ENCODE measurements at regions not wholly inside any gene's neighbourhood (a gene's known extent, or its start where the extent isn't known, plus 50 kb on each side); places are given as distances from the start of the nearest gene placed in this dataset.

GRCh38 chr6:78551361-78551760 lies 316.0 kb upstream of the IRAK1BP1 start:
- Histone ChIP-seq H3K27me3 (ENCODE audit: low read length) (no peaks in the 10 kb centered on the region), H3K27ac (ENCODE audit: low read depth, low read length) (no peak overlapping the region), H2AFZ (ENCODE audit: low read depth, low read length, severe bottlenecking) (no peak overlapping the region), H3F3A (ENCODE audit: insufficient read depth) (no peaks in the 10 kb centered on the region), H3K9me3 (ENCODE audit: insufficient read depth, low read length) (peaks cover 11% of the 10 kb centered on the region; the same call in 1 of the 2 replicates), H3K9me2 (replicated peaks; ENCODE audit: insufficient read depth, low read length) (no peaks in the 10 kb centered on the region), H4K20me1 (ENCODE audit: low read depth, low read length) (no peaks in the 10 kb centered on the region), H3K4me3 (ENCODE audit: insufficient read depth, low read length, poor library complexity, severe bottlenecking) (no peak overlapping the region), H3K4me2 (ENCODE audit: low read depth, low read length, poor library complexity, severe bottlenecking) (no peak overlapping the region), H3K79me2 (ENCODE audit: insufficient read depth, low read length) (no peaks in the 10 kb centered on the region), H3K9ac (ENCODE audit: low read length) (no peak overlapping the region), H3K36me3 (ENCODE audit: low read length) (no peaks in the 10 kb centered on the region)
- TF ChIP-seq EZH2phosphoT487 (conservative IDR thresholded peaks at IDR 0.05; ENCODE audit: low read length) (no peak), CTCF (IDR thresholded peaks at IDR 0.05; ENCODE audit: insufficient read depth, low read length, poor library complexity, severe bottlenecking) (no peak)

- no peaks in the 10 kb centered on the region for H3K36me3 ChIP-seq (ENCODE audit: low read length)
- no peak overlapping the region for H2AFZ ChIP-seq (ENCODE audit: low read depth, low read length, severe bottlenecking)
These were observed 314.9 kb upstream of the IRAK1BP1 start for GRCh38 chr6:78552435-78552834.

GRCh38 chr6:78554341-78554740 lies 313.0 kb upstream of the IRAK1BP1 start:
- Histone ChIP-seq H3K9me3 (ENCODE audit: insufficient read depth, low read length) (peaks cover 11% of the 10 kb centered on the region; the same call in 1 of the 2 replicates), H2AFZ (ENCODE audit: low read depth, low read length, severe bottlenecking) (no peak overlapping the region), H3K9ac (ENCODE audit: low read length) (no peak overlapping the region), H3K79me2 (ENCODE audit: insufficient read depth, low read length) (no peaks in the 10 kb centered on the region), H3F3A (ENCODE audit: insufficient read depth) (no peaks in the 10 kb centered on the region), H3K36me3 (ENCODE audit: low read length) (no peaks in the 10 kb centered on the region), H3K27me3 (ENCODE audit: low read length) (no peaks in the 10 kb centered on the region), H3K9me2 (replicated peaks; ENCODE audit: insufficient read depth, low read length) (no peaks in the 10 kb centered on the region), H3K4me3 (ENCODE audit: insufficient read depth, low read length, poor library complexity, severe bottlenecking) (no peak overlapping the region), H3K4me2 (ENCODE audit: low read depth, low read length, poor library complexity, severe bottlenecking) (no peak overlapping the region), H3K27ac (ENCODE audit: low read depth, low read length) (no peak overlapping the region), H4K20me1 (ENCODE audit: low read depth, low read length) (no peaks in the 10 kb centered on the region)
- TF ChIP-seq EZH2phosphoT487 (conservative IDR thresholded peaks at IDR 0.05; ENCODE audit: low read length) (no peak), CTCF (IDR thresholded peaks at IDR 0.05; ENCODE audit: insufficient read depth, low read length, poor library complexity, severe bottlenecking) (no peak)

More at GRCh38 chr6:78552435-78552834, 314.9 kb upstream of the IRAK1BP1 start:
- no peaks in the 10 kb centered on the region for H3F3A ChIP-seq (ENCODE audit: insufficient read depth)
- H3K9me2 ChIP-seq (replicated peaks; ENCODE audit: insufficient read depth, low read length), result no peaks in the 10 kb centered on the region
- no peaks in the 10 kb centered on the region for H3K27me3 ChIP-seq (ENCODE audit: low read length)
- TF ChIP-seq CTCF (IDR thresholded peaks at IDR 0.05; ENCODE audit: insufficient read depth, low read length, poor library complexity, severe bottlenecking), result no peak
- no peak for TF ChIP-seq EZH2phosphoT487 (conservative IDR thresholded peaks at IDR 0.05; ENCODE audit: low read length)
- no peaks in the 10 kb centered on the region for H3K79me2 ChIP-seq (ENCODE audit: insufficient read depth, low read length)
- no peak overlapping the region for H3K27ac ChIP-seq (ENCODE audit: low read depth, low read length)
- H4K20me1 ChIP-seq (ENCODE audit: low read depth, low read length), result no peaks in the 10 kb centered on the region
- no peak overlapping the region for H3K4me3 ChIP-seq (ENCODE audit: insufficient read depth, low read length, poor library complexity, severe bottlenecking)
- H3K4me2 ChIP-seq (ENCODE audit: low read depth, low read length, poor library complexity, severe bottlenecking), result no peak overlapping the region
- peaks cover 11% of the 10 kb centered on the region; the same call in 1 of the 2 replicates for H3K9me3 ChIP-seq (ENCODE audit: insufficient read depth, low read length)
- no peak overlapping the region for H3K9ac ChIP-seq (ENCODE audit: low read length)

Data from SU-DHL-6 (cell line).